OCI-LY1 (cell line): ENCODE measurements at regions not wholly inside any gene's neighbourhood (a gene's known extent, or its start where the extent isn't known, plus 50 kb on each side); places are given as distances from the start of the nearest gene placed in this dataset.

Source experiments
- EZH2 ChIP-seq: fragments of 200-600 bp; sonication (generic), shearing (Covaris generic); IDR thresholded peaks from 2 replicates; pipeline ENCODE4 v1.8.0; 2017; ENCODE audit warnings: borderline replicate concordance, mixed run types, mild to moderate bottlenecking, antibody characterized with exemption, low read length, moderate library complexity, mixed read lengths
- TF ChIP-seq, protein P1 (sequence below): fragments of 200-600 bp; sonication (generic), shearing (Covaris generic); IDR thresholded peaks from 2 replicates; pipeline ENCODE4 v1.5.1; 2017; ENCODE audit warnings: mild to moderate bottlenecking, antibody characterized with exemption, low read length, moderate library complexity, mixed read lengths

DNA sequence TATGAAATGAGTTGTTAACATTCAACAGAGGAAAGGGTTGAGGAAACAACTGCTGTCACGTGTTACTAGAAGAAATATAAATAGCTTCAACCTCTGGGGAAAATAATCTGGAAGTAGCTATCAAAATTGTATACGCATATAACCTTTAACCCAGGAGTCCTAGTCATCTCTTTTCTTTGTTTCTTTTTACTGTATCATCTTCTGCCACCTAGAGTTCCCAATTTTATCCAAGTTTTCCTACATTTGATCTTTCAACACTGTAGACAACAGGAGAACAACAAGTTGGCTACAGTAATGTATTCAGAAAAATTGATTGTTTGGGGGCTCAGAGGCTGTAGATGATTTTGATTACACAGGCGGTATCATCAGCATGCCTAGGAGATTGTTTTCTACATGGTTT is 453.7 kb downstream of the FSCB start:
- TF ChIP-seq, protein P1, sequence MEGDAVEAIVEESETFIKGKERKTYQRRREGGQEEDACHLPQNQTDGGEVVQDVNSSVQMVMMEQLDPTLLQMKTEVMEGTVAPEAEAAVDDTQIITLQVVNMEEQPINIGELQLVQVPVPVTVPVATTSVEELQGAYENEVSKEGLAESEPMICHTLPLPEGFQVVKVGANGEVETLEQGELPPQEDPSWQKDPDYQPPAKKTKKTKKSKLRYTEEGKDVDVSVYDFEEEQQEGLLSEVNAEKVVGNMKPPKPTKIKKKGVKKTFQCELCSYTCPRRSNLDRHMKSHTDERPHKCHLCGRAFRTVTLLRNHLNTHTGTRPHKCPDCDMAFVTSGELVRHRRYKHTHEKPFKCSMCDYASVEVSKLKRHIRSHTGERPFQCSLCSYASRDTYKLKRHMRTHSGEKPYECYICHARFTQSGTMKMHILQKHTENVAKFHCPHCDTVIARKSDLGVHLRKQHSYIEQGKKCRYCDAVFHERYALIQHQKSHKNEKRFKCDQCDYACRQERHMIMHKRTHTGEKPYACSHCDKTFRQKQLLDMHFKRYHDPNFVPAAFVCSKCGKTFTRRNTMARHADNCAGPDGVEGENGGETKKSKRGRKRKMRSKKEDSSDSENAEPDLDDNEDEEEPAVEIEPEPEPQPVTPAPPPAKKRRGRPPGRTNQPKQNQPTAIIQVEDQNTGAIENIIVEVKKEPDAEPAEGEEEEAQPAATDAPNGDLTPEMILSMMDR: no peak
- TF ChIP-seq EZH2: no peak
